Heart left ventricle (tissue), 16 donors: ENCODE measurements at regions not wholly inside any gene's neighbourhood (a gene's known extent, or its start where the extent isn't known, plus 50 kb on each side); places are given as distances from the start of the nearest gene placed in this dataset.

ENCODE experiments used
- ATAC-seq, 4 donors: fragments of 200-7000 bp; cut with Tn5 transposase; one replicate each; pipeline ENCODE4 v1.9.1; 2020 to 2022; ENCODE audit warnings: moderate library complexity in 4 of 4, mild to moderate bottlenecking in 3 of 4, moderate number of reproducible peaks in 1 of 4
- DNase-seq, 5 donors: peaks; one replicate each; pipeline ENCODE4 v3.0.0-alpha.2; 2020
- H3K27ac ChIP-seq, 12 donors: fragments of 200-600 bp; sonication (generic) in 4 of 12; one replicate each; pipeline versions ENCODE4 v1.5.0 to v1.8.0; 2016 to 2022; ENCODE audit warnings: mild to moderate bottlenecking in 2 of 12
- H3K27me3 ChIP-seq, 9 donors: fragments of 200-600 bp; sonication (generic) in 2 of 9; one replicate each; pipeline versions ENCODE4 v1.5.1 to v1.8.0; 2016 to 2022; ENCODE audit warnings: mild to moderate bottlenecking in 3 of 9
- H3K36me3 ChIP-seq, 9 donors: fragments of 200-600 bp; sonication (generic) in 2 of 9; one replicate each; pipeline versions ENCODE4 v1.5.0 to v1.8.0; 2018 to 2022; ENCODE audit warnings: mild to moderate bottlenecking in 2 of 9
- H3K4me1 ChIP-seq, 12 donors: fragments of 200-600 bp; sonication (generic) in 4 of 12; one replicate each; pipeline versions ENCODE4 v1.5.0 to v1.8.0; 2016 to 2022; ENCODE audit warnings: mild to moderate bottlenecking in 3 of 12
- H3K4me3 ChIP-seq, 12 donors: fragments of 200-600 bp; sonication (generic) in 4 of 12; one replicate each; pipeline versions ENCODE4 v1.5.0 to v1.8.0; 2017 to 2022; ENCODE audit warnings: mild to moderate bottlenecking in 9 of 12, moderate library complexity in 4 of 12
- H3K9me3 ChIP-seq, 12 donors: fragments of 200-600 bp; sonication (generic) in 4 of 12; one replicate each; pipeline versions ENCODE4 v1.5.0 to v1.8.0; 2016 to 2022; ENCODE audit warnings: mild to moderate bottlenecking in 1 of 12
- POLR2A ChIP-seq, 2 donors: fragments of 450-650 bp; IDR thresholded peaks; one replicate each; pipeline ENCODE4 v1.6.1; 2017; ENCODE audit warnings: antibody characterized with exemption in 2 of 2, mild to moderate bottlenecking in 2 of 2, moderate library complexity in 2 of 2
- WGBS, 4 donors: extraction: QIAGEN DNeasy Blood & Tissue Kit in 2 of 4; methylation state at CpG; one replicate each; pipeline versions ENCODE4 v1.1.5 to v1.1.7; 2013 to 2018; 5-methylcytosine and 5-hydroxymethylcytosine counted together
- intact Hi-C, 10 donors: fragments of 100-400 bp; cut with DNase I; formaldehyde crosslinking; loops; one replicate each; pipeline versions ENCODE4 v1.11.1 to v1.14.2; 2022
- TF ChIP-seq, protein P1 (sequence below), 12 donors: fragments of 200-600 bp; sonication (generic) in 4 of 12; IDR thresholded peaks; one replicate each; pipeline versions ENCODE4 v1.5.0 to v1.8.0; 2018 to 2022; ENCODE audit warnings: antibody characterized with exemption in 12 of 12, mild to moderate bottlenecking in 5 of 12
- donor health status: ischemic (EF 13 %, LVEDD 7.1; RV severe dilation, severe dysfunction).
- donor health status: healthy with polysubstance abuse.
- donor health status: DM: no; HTN: yes; CAD: no.
- donor health status: DM: no; HTN: no; CAD: no.
- donor health status: ischemic (EF 25% LVEDD 6.9; RV normal size, moderate dysfunction).
- donor health status: ischemic (EF 25% LVEDD 5.7; RV mildly dilated, moderate dysfunction).
- donor health status: healthy.
- donor health status: DM: yes; HTN: yes; CAD: no.
- donor health status: ischemic (EF 35%, LVEDD 5.7; RV mildly dilated, moderate dysfunction).
- donor health status: nonischemic (EF 11% LVEDD 7.7; RV severe dilation, severe dysfunction).
- donor health status: DM: yes; HTN: yes; CAD: no.
- donor health status: PGD.
- donor health status: ischemic (EF 29% LVEDD 5.4; RV normal size, mild dysfunction).
- donor health status: nonischemic (EF 23%, LVEDD 6.1; RV moderate dilation, normal function).

DNA sequence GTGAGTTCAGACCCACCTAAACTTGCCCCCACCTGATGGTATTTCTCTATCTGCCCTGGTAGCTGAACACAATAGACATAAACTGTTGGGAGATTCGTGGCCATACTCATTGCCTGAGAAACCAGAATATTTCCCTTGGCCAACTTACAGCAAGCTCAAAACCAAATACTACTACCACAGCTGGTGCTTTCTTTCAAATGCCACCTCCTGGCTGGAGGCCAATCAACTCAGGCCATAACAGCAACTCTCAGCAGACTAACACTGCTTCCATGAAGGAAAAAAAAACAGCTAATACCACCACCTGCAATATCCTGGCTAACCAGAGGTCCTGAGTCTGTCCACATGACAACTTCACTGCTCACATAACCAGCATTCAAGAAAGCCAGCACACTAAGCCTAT, 373.1 kb downstream of the CMPK2 start:
- H3K4me3 ChIP-seq = no peak overlapping the region
- DNase-seq (no peak), ATAC-seq (no peak)
- no peaks in the 10 kb centered on the region for H3K27me3 ChIP-seq
- WGBS, 4 donors = 67 to 89% (median 76%) methylated on average over 1 of the region's 1 CpG
- H3K36me3 ChIP-seq = no peaks in the 10 kb centered on the region
- no peaks in the 10 kb centered on the region for H3K9me3 ChIP-seq
- H3K4me1 ChIP-seq = no peaks in the 10 kb centered on the region
- intact Hi-C loops = no loop called here
- no peak overlapping the region for H3K27ac ChIP-seq
- TF ChIP-seq POLR2A (IDR thresholded peaks at IDR 0.05) = no peak
- TF ChIP-seq, protein P1, sequence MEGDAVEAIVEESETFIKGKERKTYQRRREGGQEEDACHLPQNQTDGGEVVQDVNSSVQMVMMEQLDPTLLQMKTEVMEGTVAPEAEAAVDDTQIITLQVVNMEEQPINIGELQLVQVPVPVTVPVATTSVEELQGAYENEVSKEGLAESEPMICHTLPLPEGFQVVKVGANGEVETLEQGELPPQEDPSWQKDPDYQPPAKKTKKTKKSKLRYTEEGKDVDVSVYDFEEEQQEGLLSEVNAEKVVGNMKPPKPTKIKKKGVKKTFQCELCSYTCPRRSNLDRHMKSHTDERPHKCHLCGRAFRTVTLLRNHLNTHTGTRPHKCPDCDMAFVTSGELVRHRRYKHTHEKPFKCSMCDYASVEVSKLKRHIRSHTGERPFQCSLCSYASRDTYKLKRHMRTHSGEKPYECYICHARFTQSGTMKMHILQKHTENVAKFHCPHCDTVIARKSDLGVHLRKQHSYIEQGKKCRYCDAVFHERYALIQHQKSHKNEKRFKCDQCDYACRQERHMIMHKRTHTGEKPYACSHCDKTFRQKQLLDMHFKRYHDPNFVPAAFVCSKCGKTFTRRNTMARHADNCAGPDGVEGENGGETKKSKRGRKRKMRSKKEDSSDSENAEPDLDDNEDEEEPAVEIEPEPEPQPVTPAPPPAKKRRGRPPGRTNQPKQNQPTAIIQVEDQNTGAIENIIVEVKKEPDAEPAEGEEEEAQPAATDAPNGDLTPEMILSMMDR (IDR thresholded peaks at IDR 0.05) = no peak

DNA sequence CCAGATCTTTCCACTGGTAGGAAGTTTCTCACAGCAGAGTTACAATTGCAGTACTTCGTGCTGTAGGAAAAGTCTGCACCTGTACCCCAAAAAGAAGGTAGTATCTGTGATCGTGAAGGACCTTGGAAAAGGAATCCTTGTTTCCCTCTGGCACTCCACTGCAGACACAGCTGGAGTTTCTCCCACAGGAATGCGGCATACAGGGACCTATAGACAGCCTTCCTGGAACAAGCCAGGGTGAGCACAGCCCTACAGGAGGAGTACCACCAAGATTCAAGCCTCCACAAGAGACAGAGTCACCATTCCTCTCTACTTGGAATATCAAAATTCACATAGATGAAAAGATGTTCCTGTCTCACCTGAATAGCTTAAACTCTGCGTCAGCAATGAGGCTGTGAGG, 372.4 kb downstream of the CMPK2 start:
- no peaks in the 10 kb centered on the region for H3K9me3 ChIP-seq
- DNase-seq = no peak
- no peak for ATAC-seq
- intact Hi-C loops = no loop called here
- no peaks in the 10 kb centered on the region for H3K27me3 ChIP-seq
- no peaks in the 10 kb centered on the region for H3K36me3 ChIP-seq
- H3K27ac ChIP-seq = no peak overlapping the region
- H3K4me3 ChIP-seq = no peak overlapping the region
- H3K4me1 ChIP-seq = no peaks in the 10 kb centered on the region
- 78 to 93% (median 87%) methylated on average over 3 to 4 of the region's 4 CpGs for WGBS, 4 donors
- no peak for TF ChIP-seq POLR2A (IDR thresholded peaks at IDR 0.05)
- TF ChIP-seq, protein P1 (IDR thresholded peaks at IDR 0.05) = no peak

DNA sequence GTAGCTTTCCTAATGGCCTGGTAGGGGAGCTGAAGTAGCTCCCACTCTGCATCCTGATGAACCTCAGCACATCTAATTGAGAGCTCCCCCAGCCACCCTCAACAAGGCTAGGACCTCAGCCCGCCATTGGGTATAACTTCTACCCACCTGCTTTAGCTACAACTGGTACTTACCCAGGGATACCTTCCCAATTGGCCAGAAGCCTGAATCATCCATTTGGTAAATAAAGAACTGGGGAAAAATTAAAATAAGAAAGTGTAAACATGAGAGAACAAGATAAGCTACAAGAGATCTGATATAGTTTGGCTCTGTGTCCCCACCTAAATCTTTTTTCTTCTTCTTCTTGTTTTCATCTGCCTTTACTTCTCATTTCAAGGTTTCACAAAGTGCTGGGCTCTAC, 372.0 kb downstream of the CMPK2 start:
- Histone ChIP-seq H3K4me3 (no peak overlapping the region), H3K36me3 (no peaks in the 10 kb centered on the region)
- ATAC-seq = no peak

DNA sequence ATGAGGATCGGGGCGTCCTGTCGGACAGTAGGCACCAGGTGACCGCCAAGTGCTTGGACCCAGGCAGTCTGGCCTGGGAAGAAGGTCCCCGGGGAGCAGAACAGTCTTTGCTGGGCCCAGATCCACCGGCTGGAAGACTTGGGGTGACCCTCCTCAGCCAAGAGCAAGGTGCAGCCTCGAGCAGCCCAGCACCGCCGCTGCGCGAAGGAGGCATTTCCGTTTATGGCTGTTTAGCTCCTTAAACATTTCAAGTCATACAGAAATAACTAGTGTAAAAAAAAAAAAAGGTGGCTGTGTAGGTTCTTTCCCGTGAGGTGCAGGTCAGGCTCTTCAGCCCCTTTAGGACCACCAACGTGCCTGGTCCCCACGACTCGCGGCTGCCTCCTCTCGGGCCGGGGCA, 370.2 kb downstream of the CMPK2 start:
- Histone ChIP-seq H3K9me3 (no peaks in the 10 kb centered on the region), H3K27ac (no peak overlapping the region), H3K4me3 (no peak overlapping the region), H3K27me3 (no peaks in the 10 kb centered on the region), H3K36me3 (no peaks in the 10 kb centered on the region), H3K4me1 (no peaks in the 10 kb centered on the region)
- 92 to 97% (median 94%) methylated on average over 19 of the region's 19 CpGs for WGBS, 4 donors
- TF ChIP-seq, protein P1 (IDR thresholded peaks at IDR 0.05) = no peak
- no peak for TF ChIP-seq POLR2A (IDR thresholded peaks at IDR 0.05)
- ATAC-seq (no peak), DNase-seq (no peak)
- intact Hi-C loops = no loop called here

More for the DNA sequence above, 372.0 kb downstream of the CMPK2 start:
- H3K27me3 ChIP-seq = no peaks in the 10 kb centered on the region
- DNase-seq = no peak
- 68 to 94% (median 73%) methylated on average over 1 of the region's 1 CpG for WGBS, 4 donors
- no peaks in the 10 kb centered on the region for H3K4me1 ChIP-seq
- H3K9me3 ChIP-seq = no peaks in the 10 kb centered on the region
- intact Hi-C loops = no loop called here
- TF ChIP-seq POLR2A (IDR thresholded peaks at IDR 0.05) = no peak
- TF ChIP-seq, protein P1 (IDR thresholded peaks at IDR 0.05) = no peak
- no peak overlapping the region for H3K27ac ChIP-seq
